ENCODE measurements at regions not wholly inside any gene's neighbourhood (a gene's known extent, or its start where the extent isn't known, plus 50 kb on each side); places are given as distances from the start of the nearest gene placed in this dataset.

DNA sequence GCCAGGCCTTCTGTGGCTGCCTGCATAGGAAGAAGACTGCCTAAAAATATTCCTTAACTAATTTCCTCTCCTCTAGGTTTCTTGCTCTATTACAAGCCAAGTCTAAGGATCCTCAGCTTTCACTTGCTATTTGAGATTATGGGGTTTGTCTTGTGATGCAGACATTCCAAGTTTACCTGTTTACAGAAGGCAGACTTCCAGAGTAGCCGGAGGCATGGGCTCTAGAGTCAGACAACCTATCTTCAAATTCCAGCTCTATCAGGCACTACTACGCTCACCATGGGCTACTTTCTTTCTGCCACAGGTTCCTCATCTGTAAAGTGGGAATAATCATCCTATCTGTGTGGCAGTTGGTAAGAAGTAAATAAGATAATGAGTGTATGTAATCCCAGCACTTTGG is 95.6 kb upstream of the BCL6 start:
- no peaks in the 10 kb centered on the region for H3K27me3 Mint-ChIP-seq (ENCODE audit: insufficient read depth)
- no peak overlapping the region for H3K27ac Mint-ChIP-seq
- H3K4me1 Mint-ChIP-seq (ENCODE audit: low read depth): peaks cover 31% of the 10 kb centered on the region
- no peak for TF ChIP-seq CTCF (IDR thresholded peaks at IDR 0.05)
- H3K36me3 Mint-ChIP-seq (ENCODE audit: low read depth): no peaks in the 10 kb centered on the region
- no peak overlapping the region for H3K4me3 Mint-ChIP-seq
- no peak for DNase-seq
- H3K9me3 Mint-ChIP-seq: no peaks in the 10 kb centered on the region

DNA sequence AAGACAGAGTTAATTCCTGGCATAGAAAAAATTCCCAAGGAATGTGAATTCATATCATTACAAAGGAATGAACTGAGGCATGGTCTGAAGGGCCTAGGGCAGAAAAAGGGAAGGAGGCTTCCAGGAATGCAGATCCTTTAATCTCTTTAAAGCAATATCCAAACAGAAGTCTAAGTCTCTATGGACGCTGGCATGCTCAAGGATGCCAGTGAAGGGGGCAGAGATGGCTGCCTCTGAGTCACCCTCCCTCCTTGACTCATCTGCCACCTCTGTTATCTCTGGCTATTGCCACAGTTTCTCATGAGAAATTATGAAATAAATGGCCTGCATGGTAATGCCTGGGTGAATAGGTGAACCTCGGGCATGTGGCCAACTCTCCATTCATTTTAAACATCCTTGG is 96.3 kb upstream of the BCL6 start:
- Mint-ChIP-seq H3K9me3 (no peaks in the 10 kb centered on the region), H3K4me3 (no peak overlapping the region), H3K36me3 (ENCODE audit: low read depth) (no peaks in the 10 kb centered on the region), H3K27ac (peak overlapping the region; percentile 1; the same call in 1 of the 2 replicates), H3K4me1 (ENCODE audit: low read depth) (peaks cover 30% of the 10 kb centered on the region), H3K27me3 (ENCODE audit: insufficient read depth) (no peaks in the 10 kb centered on the region; the same call in 1 of the 2 replicates)
- peak; percentile 56 for DNase-seq
- no peak for TF ChIP-seq CTCF (IDR thresholded peaks at IDR 0.05)

DNA sequence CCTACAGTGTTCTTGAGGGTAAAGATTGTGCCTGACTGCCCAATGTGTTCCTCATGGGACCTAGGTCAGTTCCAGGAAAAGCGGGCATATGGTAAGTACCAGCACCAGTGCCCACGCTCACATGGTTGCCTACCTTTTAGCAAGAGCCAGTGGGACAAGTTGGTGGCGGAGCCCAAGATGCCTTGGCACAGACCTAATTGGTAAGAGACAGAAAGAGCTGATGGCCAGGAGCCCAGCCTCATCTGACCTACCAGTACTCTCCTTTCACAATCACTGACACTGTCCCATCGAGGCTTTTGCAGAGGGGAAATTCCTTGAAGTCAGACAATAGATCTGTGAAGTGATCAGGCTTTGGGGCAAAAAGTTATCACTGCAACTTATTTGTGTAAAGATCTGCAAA is 98.4 kb upstream of the BCL6 start:
- Mint-ChIP-seq H3K27me3 (ENCODE audit: insufficient read depth) (no peaks in the 10 kb centered on the region; the same call in 1 of the 2 replicates), H3K27ac (no peak overlapping the region), H3K36me3 (ENCODE audit: low read depth) (no peaks in the 10 kb centered on the region), H3K9me3 (no peaks in the 10 kb centered on the region), H3K4me3 (no peak overlapping the region), H3K4me1 (ENCODE audit: low read depth) (peaks cover 19% of the 10 kb centered on the region)
- DNase-seq: no peak
- no peak for TF ChIP-seq CTCF (IDR thresholded peaks at IDR 0.05)

GRCh38 chr3:187844708-187845107 is 99.4 kb upstream of the BCL6 start:
- peaks cover 19% of the 10 kb centered on the region for H3K4me1 Mint-ChIP-seq (ENCODE audit: low read depth)
- no peaks in the 10 kb centered on the region; the same call in 1 of the 2 replicates for H3K27me3 Mint-ChIP-seq (ENCODE audit: insufficient read depth)
- TF ChIP-seq CTCF (IDR thresholded peaks at IDR 0.05): no peak
- H3K4me3 Mint-ChIP-seq: no peak overlapping the region
- no peaks in the 10 kb centered on the region for H3K36me3 Mint-ChIP-seq (ENCODE audit: low read depth)
- DNase-seq: no peak
- no peak overlapping the region for H3K27ac Mint-ChIP-seq
- H3K9me3 Mint-ChIP-seq: no peaks in the 10 kb centered on the region

DNA sequence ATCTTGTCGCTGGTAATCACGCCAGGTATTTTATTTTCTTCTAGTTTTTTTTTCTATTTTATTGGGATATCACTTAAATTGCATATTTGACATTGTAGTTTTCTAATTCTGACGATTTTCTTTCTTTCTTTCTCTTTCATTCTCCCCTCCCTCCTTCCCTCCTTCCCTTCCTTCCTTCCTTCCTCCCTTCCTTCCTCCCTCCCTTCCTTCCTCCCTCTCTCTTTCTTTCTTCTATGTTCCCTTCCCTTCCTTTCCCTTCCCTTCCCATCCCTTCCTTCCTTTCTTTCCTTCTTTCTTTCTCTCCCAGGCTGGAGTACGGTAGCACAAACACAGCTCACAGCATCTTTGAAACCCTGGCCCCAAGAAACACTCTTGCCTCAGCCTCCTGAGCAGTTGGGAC is 100.6 kb upstream of the BCL6 start:
- no peak for TF ChIP-seq CTCF (IDR thresholded peaks at IDR 0.05)
- no peak for DNase-seq
- peaks cover 18% of the 10 kb centered on the region for H3K4me1 Mint-ChIP-seq (ENCODE audit: low read depth)

DNA sequence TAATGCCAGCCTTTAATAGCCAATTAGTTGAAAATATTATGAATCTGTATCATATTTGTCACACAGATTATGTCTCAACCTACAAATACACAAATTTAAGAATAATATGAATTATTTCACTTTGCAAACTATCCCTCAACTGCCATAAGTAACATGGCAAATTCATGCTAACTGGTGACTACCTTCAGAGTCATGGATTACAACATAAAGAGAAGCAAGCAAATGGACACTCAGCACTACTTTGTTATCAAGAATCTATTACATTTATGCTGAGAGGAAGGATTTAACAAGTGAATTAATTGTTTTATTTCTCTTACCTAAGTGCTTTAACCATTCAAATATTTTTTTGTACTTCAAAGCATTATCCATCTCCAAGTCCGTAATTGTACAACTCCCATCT is 103.1 kb upstream of the BCL6 start:
- peaks cover 17% of the 10 kb centered on the region; the same call in 1 of the 2 replicates for H3K9me3 Mint-ChIP-seq
- H3K4me1 Mint-ChIP-seq (ENCODE audit: low read depth): peaks cover 6% of the 10 kb centered on the region; the same call in 1 of the 2 replicates
- DNase-seq: no peak
- no peak for TF ChIP-seq CTCF (IDR thresholded peaks at IDR 0.05)
- peaks cover 11% of the 10 kb centered on the region for H3K36me3 Mint-ChIP-seq (ENCODE audit: low read depth)
- H3K27ac Mint-ChIP-seq: no peak overlapping the region
- no peaks in the 10 kb centered on the region; the same call in none of the 2 replicates for H3K27me3 Mint-ChIP-seq (ENCODE audit: insufficient read depth)
- no peak overlapping the region for H3K4me3 Mint-ChIP-seq

More for the DNA sequence above, 100.6 kb upstream of the BCL6 start:
- Mint-ChIP-seq H3K9me3 (0 out of 2 replicates have a peak, but pooled peaks cover under 1% of the 10 kb centered on the region), H3K36me3 (ENCODE audit: low read depth) (no peaks in the 10 kb centered on the region), H3K27ac (no peak overlapping the region), H3K27me3 (ENCODE audit: insufficient read depth) (no peaks in the 10 kb centered on the region; the same call in none of the 2 replicates), H3K4me3 (no peak overlapping the region)
